GM12891 (cell line): ENCODE measurements at regions not wholly inside any gene's neighbourhood (a gene's known extent, or its start where the extent isn't known, plus 50 kb on each side); places are given as distances from the start of the nearest gene placed in this dataset.

ENCODE experiments used
- POLR2A ChIP-seq: IDR thresholded peaks from 2 replicates; pipeline ENCODE4 v1.6.1; 2011; ENCODE audit warnings: low read depth, low read length, control low read depth
- POLR2AphosphoS5 ChIP-seq: IDR thresholded peaks from 2 replicates; pipeline ENCODE4 v1.6.1; 2011; ENCODE audit warnings: low read depth, low read length, control low read depth
- POU2F2 ChIP-seq: IDR thresholded peaks from 2 replicates; pipeline ENCODE4 v1.6.1; 2011; ENCODE audit warnings: low read depth, mild to moderate bottlenecking, control low read depth, low read length, moderate library complexity
- SPI1 ChIP-seq: IDR thresholded peaks from 2 replicates; pipeline ENCODE4 v1.6.1; 2011; ENCODE audit warnings: low read depth, low read length, control low read depth
- TAF1 ChIP-seq: IDR thresholded peaks from 2 replicates; pipeline ENCODE4 v1.6.1; 2011; ENCODE audit warnings: low read depth, low read length, control low read depth

- TF ChIP-seq POLR2A: no peak
- no peak for TF ChIP-seq POLR2AphosphoS5
- no peak for TF ChIP-seq POU2F2
- no peak for TF ChIP-seq TAF1
- TF ChIP-seq SPI1: no peak
Observed at GRCh38 chr7:84809877-84810276, 377.0 kb downstream of the SEMA3D start.
